K562 (cell line): ENCODE measurements at regions not wholly inside any gene's neighbourhood (a gene's known extent, or its start where the extent isn't known, plus 50 kb on each side); places are given as distances from the start of the nearest gene placed in this dataset.

Source experiments
- ATAC-seq: fragments of 200-7000 bp; cut with Tn5 transposase; 3 replicates; pipeline ENCODE4 v1.9.1; 2020; ENCODE audit warnings: moderate library complexity
- BruUV-seq: library from RNA; stranded (reverse); fragments of 400-500 nt; replicated peaks from 2 replicates; lab custom pipeline; 2021; lab: Mats Ljungman, UMichigan
- CTCF ChIA-PET: fragments of 300-600 bp; formaldehyde crosslinking; extraction: SDS; loops from one replicate; lab custom pipeline; 2021; ENCODE audit warnings: low intra/inter-chr PET ratio; lab: Yijun Ruan, JAX
- POLR2A ChIA-PET: fragments of 300-600, 350-650 bp; sonication (Branson Sonifier 250); formaldehyde crosslinking; extraction: SDS; loops from one replicate; lab custom pipeline; 2021; ENCODE audit warnings: antibody characterized with exemption, inconsistent platforms; lab: Yijun Ruan, JAX
- DNase-seq, 4 experiments: peaks; one replicate each; pipeline versions ENCODE4 v3.0.0 to v3.0.0-alpha.2; 2011 to 2018; ENCODE audit warnings: low spot score in 3 of 4, mixed read lengths in 3 of 4; ENCODE audit errors: extremely low read depth in 1 of 4
- FAIRE-seq: peaks from 2 replicates; lab custom pipeline; 2011; peaks lifted over from hg19 to GRCh38; lab: Jason Lieb, UNC
- H2AFZ ChIP-seq: 2 replicates; pipeline ENCODE4 v1.6.0; 2011; ENCODE audit warnings: low read depth, low read length, control low read depth, inconsistent platforms
- H3K27ac ChIP-seq: fragments of 200-600 bp; 3 replicates; pipeline ENCODE4 v1.8.0; 2011; ENCODE audit warnings: low read depth, mild to moderate bottlenecking, control low read depth, inconsistent platforms, low read length, moderate library complexity, mixed read lengths; ENCODE audit errors: extremely low read depth
- H3K27me3 ChIP-seq, 2 experiments: fragments of 300-600 bp in 1 of 2; 2 replicates in 1 of 2; 3 replicates in 1 of 2; pipeline versions ENCODE4 v1.6.0 to v1.8.0; 2011; ENCODE audit warnings: inconsistent platforms in 2 of 2, low read length in 2 of 2, mild to moderate bottlenecking in 1 of 2, mixed read lengths in 1 of 2, moderate library complexity in 1 of 2; ENCODE audit not compliant: control insufficient read depth in 2 of 2, insufficient read depth in 2 of 2
- H3K36me3 ChIP-seq: fragments of 300-600 bp; 3 replicates; pipeline ENCODE4 v1.8.0; 2011; ENCODE audit warnings: mild to moderate bottlenecking, low read length, inconsistent platforms; ENCODE audit not compliant: control insufficient read depth, insufficient read depth
- H3K4me1 ChIP-seq, 2 experiments: fragments of 200-600 bp in 1 of 2; replicated peaks in 1 of 2; 2 replicates in 1 of 2; 3 replicates in 1 of 2; pipeline versions ENCODE4 v1.5.1 to v1.8.0; 2011; ENCODE audit warnings: inconsistent platforms in 2 of 2, low read length in 2 of 2, mild to moderate bottlenecking in 1 of 2, mixed read lengths in 1 of 2, moderate library complexity in 1 of 2; ENCODE audit not compliant: control insufficient read depth in 2 of 2, insufficient read depth in 2 of 2
- H3K4me2 ChIP-seq: 2 replicates; pipeline ENCODE4 v1.6.1; 2011; ENCODE audit warnings: low read length, control low read depth, inconsistent platforms, mixed read lengths; ENCODE audit not compliant: insufficient read depth
- H3K4me3 ChIP-seq: fragments of 200-600 bp; sonication (generic), shearing (Covaris generic); 2 replicates; pipeline ENCODE4 v1.5.1; 2016; ENCODE audit warnings: control low read depth, inconsistent platforms
- H3K79me2 ChIP-seq: fragments of 200-600 bp; 3 replicates; pipeline ENCODE4 v1.8.0; 2011; ENCODE audit warnings: low read length, inconsistent platforms; ENCODE audit not compliant: control insufficient read depth, insufficient read depth
- H3K9ac ChIP-seq, 2 experiments: 2 replicates each; pipeline versions ENCODE4 v1.6.0 to v1.6.1; 2011; ENCODE audit warnings: low read depth in 2 of 2, low read length in 2 of 2, control low read depth in 1 of 2, inconsistent platforms in 1 of 2, mild to moderate bottlenecking in 1 of 2, mixed read lengths in 1 of 2; ENCODE audit not compliant: insufficient read depth in 1 of 2
- H3K9me1 ChIP-seq: one replicate; pipeline ENCODE4 v1.6.0; 2011; ENCODE audit warnings: inconsistent platforms, mild to moderate bottlenecking, low read length, moderate library complexity; ENCODE audit not compliant: control insufficient read depth, insufficient read depth
- H3K9me3 ChIP-seq: replicated peaks from 2 replicates; pipeline ENCODE4 v1.5.1; 2011; ENCODE audit warnings: low read depth, low read length, inconsistent platforms; ENCODE audit not compliant: control insufficient read depth, insufficient read depth
- H4K20me1 ChIP-seq: replicated peaks from 2 replicates; pipeline ENCODE4 v1.6.1; 2011; ENCODE audit warnings: low read length, inconsistent platforms, mixed read lengths; ENCODE audit not compliant: control insufficient read depth, insufficient read depth
- ADNP ChIP-seq: fragments of 200-800 bp; sonication (Bioruptor generic); IDR thresholded peaks from 2 replicates; pipeline ENCODE4 v1.6.1; 2016; ENCODE audit warnings: missing genetic modification characterization, missing compliant biosample characterization
- BRCA1 ChIP-seq, 2 experiments: fragments of 450-650 bp in 1 of 2; sonication (generic) in 1 of 2; formaldehyde crosslinking in 1 of 2; IDR thresholded peaks; 2 replicates each; pipeline versions ENCODE4 v1.5.0 to v1.6.1; 2017 to 2020; ENCODE audit warnings: mild to moderate bottlenecking in 1 of 2, missing genetic modification reagents in 1 of 2
- C11orf30 ChIP-seq: fragments of 450-650 bp; IDR thresholded peaks from 2 replicates; pipeline ENCODE4 v1.6.1; 2016; ENCODE audit warnings: low read depth, mild to moderate bottlenecking
- MAFF ChIP-seq: IDR thresholded peaks from 2 replicates; pipeline ENCODE4 v1.6.1; 2012; ENCODE audit warnings: low read length, improper control_type of control experiment
- RBM25 ChIP-seq: fragments of 200-400 bp; formaldehyde crosslinking; IDR thresholded peaks from 2 replicates; pipeline ENCODE4 v1.6.1; 2018; ENCODE audit warnings: low read length, low read depth, moderate library complexity; ENCODE audit not compliant: severe bottlenecking
- ZC3H11A ChIP-seq: IDR thresholded peaks from 2 replicates; pipeline ENCODE4 v1.6.1; 2012; ENCODE audit warnings: low read depth, low read length, improper control_type of control experiment
- ZNF165 ChIP-seq: fragments of 250-450 bp; sonication (Bioruptor Pico); IDR thresholded peaks from 2 replicates; pipeline ENCODE4 v1.4.0; 2020; ENCODE audit warnings: borderline replicate concordance
- ZNF316 ChIP-seq: fragments of 450-650 bp; IDR thresholded peaks from 2 replicates; pipeline ENCODE4 v1.6.1; 2016
- WGBS: fragments of 100-300 bp; shearing (Covaris generic); methylation state at CpG from one replicate; pipeline ENCODE4 v1.1.6; 2016; ENCODE audit warnings: low coverage, mixed read lengths; ENCODE audit not compliant: insufficient coverage; ENCODE audit errors: missing lambda C conversion rate; 5-methylcytosine and 5-hydroxymethylcytosine counted together
- in situ Hi-C: fragments of 300-500 bp; cut with MboI; formaldehyde crosslinking; loops from 4 replicates; pipeline ENCODE4 v1.15.0; 2018; ENCODE audit warnings: inconsistent platforms, mixed read lengths
- intact Hi-C: fragments of 100-400 bp; cut with micrococcal nuclease; formaldehyde crosslinking; loops from 2 replicates; pipeline ENCODE4 v1.14.2; 2022

DNA sequence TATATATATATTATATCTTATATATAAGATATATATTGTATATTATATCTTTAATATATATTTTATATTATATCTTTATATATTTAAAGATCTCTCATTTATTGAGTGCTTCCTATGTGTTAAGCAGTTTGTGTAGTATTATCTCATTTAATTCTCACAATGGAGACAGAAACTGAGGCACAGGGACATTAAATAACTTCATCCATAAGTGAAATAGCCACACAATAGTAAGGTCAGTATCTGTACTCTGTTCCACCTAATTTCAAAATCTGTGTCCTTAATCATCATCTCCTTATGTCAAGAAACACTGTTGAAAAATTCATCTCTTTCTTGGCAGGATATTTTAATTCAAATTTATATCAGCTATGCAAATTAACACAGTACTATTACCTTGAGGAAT lies 52.8 kb upstream of the CD302 start:
- ATAC-seq (no peak), FAIRE-seq (no peak), DNase-seq (no peak)
- no peak overlapping the region for H2AFZ ChIP-seq
- H3K27ac ChIP-seq: no peak overlapping the region
- H3K4me1 ChIP-seq: no peaks in the 10 kb centered on the region
- H3K9me3 ChIP-seq: no peaks in the 10 kb centered on the region
- H3K36me3 ChIP-seq: no peaks in the 10 kb centered on the region
- intact Hi-C loops: no loop called here
- no peak overlapping the region for H3K4me2 ChIP-seq
- H3K79me2 ChIP-seq: no peaks in the 10 kb centered on the region
- in situ Hi-C loops: no loop called here
- H3K4me3 ChIP-seq: no peak overlapping the region
- H3K9me1 ChIP-seq: no peaks in the 10 kb centered on the region
- no TSS peak for BruUV-seq
- ChIA-PET POLR2A (interaction anchor here (0.7 kb wide), 1 partner anchor 15 kb away, joined by 3 read pairs; no protein-coding TSS in a partner anchor), CTCF (no interaction called here)
- H3K9ac ChIP-seq: no peak overlapping the region
- no peaks in the 10 kb centered on the region for H4K20me1 ChIP-seq
- H3K27me3 ChIP-seq: peaks cover 5 to 6% of the 10 kb centered on the region in 2 experiments; a peak in 3 of 5 replicates
- TF ChIP-seq BRCA1 (IDR thresholded peaks at IDR 0.05): no peak
- no peak for TF ChIP-seq BRCA1 (CRISPR knock-in tag; IDR thresholded peaks at IDR 0.05)
- TF ChIP-seq ZNF165 (CRISPR knock-in tag): no peak
- peak; percentile 50 for TF ChIP-seq RBM25

DNA sequence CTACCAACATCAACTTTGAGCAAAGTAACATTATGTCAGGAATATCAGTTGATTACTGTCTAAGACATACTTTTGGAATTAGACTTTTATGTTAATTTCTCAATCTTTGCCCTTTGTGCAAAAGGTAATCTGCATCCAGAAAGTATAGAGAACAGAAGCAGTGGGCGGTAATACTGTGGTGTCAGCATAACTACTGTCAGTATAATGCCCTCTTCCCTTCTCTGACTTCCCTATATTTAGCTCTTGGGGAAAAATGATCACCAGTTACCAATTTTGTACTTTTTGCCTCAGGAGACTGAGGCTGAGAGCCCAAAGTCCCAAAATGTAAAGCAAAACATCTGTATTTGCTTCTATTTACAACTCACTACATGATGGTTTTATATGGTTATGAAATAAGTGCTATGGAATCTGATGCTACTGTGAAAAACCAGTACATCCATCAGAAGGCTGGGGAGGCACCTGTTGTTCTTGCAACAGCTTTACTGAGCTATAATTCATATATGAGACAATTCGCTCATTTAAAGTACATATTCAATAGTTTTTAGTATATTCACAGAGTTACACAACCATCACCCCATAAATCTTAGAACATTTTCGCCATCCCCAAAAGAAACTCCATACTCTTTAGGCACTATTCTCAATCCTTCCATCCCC lies 51.3 kb upstream of the CD302 start:
- Histone ChIP-seq H2AFZ (no peak overlapping the region), H4K20me1 (no peaks in the 10 kb centered on the region), H3K4me3 (no peak overlapping the region), H3K9ac (no peak overlapping the region), H3K4me2 (no peak overlapping the region), H3K36me3 (no peaks in the 10 kb centered on the region), H3K27ac (no peak overlapping the region), H3K9me1 (no peaks in the 10 kb centered on the region), H3K79me2 (no peaks in the 10 kb centered on the region), H3K27me3 (peaks cover 0 to under 1% of the 10 kb centered on the region in 2 experiments; a peak in 1 of 5 replicates), H3K4me1 (no peaks in the 10 kb centered on the region), H3K9me3 (no peaks in the 10 kb centered on the region)
- BruUV-seq: no TSS peak
- POLR2A ChIA-PET: no interaction called here
- no peak for TF ChIP-seq ADNP (tag)
- TF ChIP-seq ZNF316: peak; percentile 71
- TF ChIP-seq ZC3H11A: no peak
- peak; percentile 30; the same call in 1 of the 2 replicates for TF ChIP-seq MAFF
- TF ChIP-seq C11orf30: peak; percentile 23; the same call in 1 of the 2 replicates
- no peak for DNase-seq
- FAIRE-seq: no peak
- CTCF ChIA-PET: no interaction called here
- ATAC-seq: no peak
- intact Hi-C loops: no loop called here
- in situ Hi-C loops: no loop called here
- whole genome bisulfite sequencing: 0% methylated on average over 3 of the region's 3 CpGs
